ENCODE measurements at regions not wholly inside any gene's neighbourhood (a gene's known extent, or its start where the extent isn't known, plus 50 kb on each side); places are given as distances from the start of the nearest gene placed in this dataset.

- no peaks in the 10 kb centered on the region for H3K27me3 ChIP-seq (ENCODE audit: insufficient read depth, low read length)
- Mint-ChIP-seq H3K27me3 (peaks cover 0 to 1% of the 10 kb centered on the region in 2 donors), H3K4me1 (no peaks in the 10 kb centered on the region), H3K9me3 (peaks cover 0 to 36% (median 25%) of the 10 kb centered on the region in 8 donors), H3K36me3 (peaks cover 0 to 2% of the 10 kb centered on the region in 2 donors), H3K4me3 (no peak overlapping the region), H3K27ac (no peak overlapping the region)
- H3K36me3 ChIP-seq (ENCODE audit: insufficient read depth, low read length), result no peaks in the 10 kb centered on the region
- POLR2A ChIA-PET (ENCODE audit: partially characterized antibody), result no interaction called here
- intact Hi-C loops (cut with micrococcal nuclease), result no loop called here
- no peaks in the 10 kb centered on the region for H3K9me3 ChIP-seq (ENCODE audit: control insufficient read depth in 1 of 2, low read length in 2 of 2)
- CTCF ChIA-PET (ENCODE audit: partially characterized antibody), result no interaction called here
- no peaks in the 10 kb centered on the region for H3K4me1 ChIP-seq (ENCODE audit: insufficient read depth, low read length)
- no peak for DNase-seq
- H3K27ac ChIP-seq (ENCODE audit: low read depth, low read length), result no peak overlapping the region
- no peak overlapping the region for H3K4me3 ChIP-seq (ENCODE audit: low read length in 2 of 2)
Measured at GRCh38 chr10:130857631-130858295, 453.8 kb downstream of the TCERG1L start.

- Histone ChIP-seq H3K27ac (ENCODE audit: low read depth, low read length) (no peak overlapping the region), H3K9me3 (ENCODE audit: control insufficient read depth in 1 of 2, low read length in 2 of 2) (no peaks in the 10 kb centered on the region), H3K4me3 (ENCODE audit: low read length in 2 of 2) (no peak overlapping the region), H3K36me3 (ENCODE audit: insufficient read depth, low read length) (no peaks in the 10 kb centered on the region), H3K4me1 (ENCODE audit: insufficient read depth, low read length) (no peaks in the 10 kb centered on the region), H3K27me3 (ENCODE audit: insufficient read depth, low read length) (no peaks in the 10 kb centered on the region)
- H3K27ac Mint-ChIP-seq, result no peak overlapping the region
- ChIA-PET CTCF (ENCODE audit: partially characterized antibody) (no interaction called here), POLR2A (ENCODE audit: partially characterized antibody) (no interaction called here)
- H3K4me1 Mint-ChIP-seq, result no peaks in the 10 kb centered on the region
- intact Hi-C loops (cut with micrococcal nuclease), result no loop called here
- peaks cover 2 to 28% (median 20%) of the 10 kb centered on the region in 8 donors for H3K9me3 Mint-ChIP-seq
- H3K27me3 Mint-ChIP-seq, result peaks cover 0 to 1% of the 10 kb centered on the region in 2 donors
- no peak for DNase-seq
- no peak overlapping the region for H3K4me3 Mint-ChIP-seq
- peaks cover 0 to 2% of the 10 kb centered on the region in 2 donors for H3K36me3 Mint-ChIP-seq
Measured at GRCh38 chr10:130858626-130859025, 452.9 kb downstream of the TCERG1L start.

GRCh38 chr10:130859427-130859826 lies 452.1 kb downstream of the TCERG1L start:
- ChIA-PET POLR2A (ENCODE audit: partially characterized antibody) (no interaction called here), CTCF (ENCODE audit: partially characterized antibody) (no interaction called here)
- Mint-ChIP-seq H3K36me3 (no peaks in the 10 kb centered on the region), H3K4me1 (no peaks in the 10 kb centered on the region), H3K4me3 (no peak overlapping the region), H3K27me3 (peaks cover 0 to 1% of the 10 kb centered on the region in 2 donors), H3K9me3 (peaks cover 3 to 20% (median 14%) of the 10 kb centered on the region in 8 donors), H3K27ac (no peak overlapping the region)
- Histone ChIP-seq H3K36me3 (ENCODE audit: insufficient read depth, low read length) (no peaks in the 10 kb centered on the region), H3K9me3 (ENCODE audit: control insufficient read depth in 1 of 2, low read length in 2 of 2) (no peaks in the 10 kb centered on the region), H3K27ac (ENCODE audit: low read depth, low read length) (no peak overlapping the region), H3K4me1 (ENCODE audit: insufficient read depth, low read length) (no peaks in the 10 kb centered on the region), H3K27me3 (ENCODE audit: insufficient read depth, low read length) (no peaks in the 10 kb centered on the region), H3K4me3 (ENCODE audit: low read length in 2 of 2) (no peak overlapping the region)
- no peak for DNase-seq
- intact Hi-C loops (cut with micrococcal nuclease), result no loop called here

GRCh38 chr10:130862122-130862521 lies 449.4 kb downstream of the TCERG1L start:
- Histone ChIP-seq H3K36me3 (ENCODE audit: insufficient read depth, low read length) (no peaks in the 10 kb centered on the region), H3K9me3 (ENCODE audit: control insufficient read depth in 1 of 2, low read length in 2 of 2) (no peaks in the 10 kb centered on the region), H3K4me1 (ENCODE audit: insufficient read depth, low read length) (no peaks in the 10 kb centered on the region), H3K27me3 (ENCODE audit: insufficient read depth, low read length) (no peaks in the 10 kb centered on the region), H3K27ac (ENCODE audit: low read depth, low read length) (no peak overlapping the region), H3K4me3 (ENCODE audit: low read length in 2 of 2) (no peak overlapping the region)
- Mint-ChIP-seq H3K27ac (no peak overlapping the region), H3K27me3 (no peaks in the 10 kb centered on the region), H3K4me3 (no peak overlapping the region), H3K4me1 (no peaks in the 10 kb centered on the region), H3K9me3 (peaks cover 0 to 5% (median 3%) of the 10 kb centered on the region in 8 donors), H3K36me3 (no peaks in the 10 kb centered on the region)
- DNase-seq, result no peak
- intact Hi-C loops (cut with micrococcal nuclease), result no loop called here
- POLR2A ChIA-PET (ENCODE audit: partially characterized antibody), result no interaction called here
- CTCF ChIA-PET (ENCODE audit: partially characterized antibody), result no interaction called here

GRCh38 chr10:130862626-130863025 lies 448.9 kb downstream of the TCERG1L start:
- H3K4me1 Mint-ChIP-seq, result no peaks in the 10 kb centered on the region
- peaks cover 0 to 3% (median 2%) of the 10 kb centered on the region in 8 donors for H3K9me3 Mint-ChIP-seq
- H3K27me3 Mint-ChIP-seq, result no peaks in the 10 kb centered on the region
- H3K36me3 ChIP-seq (ENCODE audit: insufficient read depth, low read length), result no peaks in the 10 kb centered on the region
- H3K27me3 ChIP-seq (ENCODE audit: insufficient read depth, low read length), result no peaks in the 10 kb centered on the region
- intact Hi-C loops (cut with micrococcal nuclease), result no loop called here
- CTCF ChIA-PET (ENCODE audit: partially characterized antibody), result no interaction called here
- H3K4me1 ChIP-seq (ENCODE audit: insufficient read depth, low read length), result no peaks in the 10 kb centered on the region
- H3K27ac Mint-ChIP-seq, result no peak overlapping the region
- no peak overlapping the region for H3K4me3 ChIP-seq (ENCODE audit: low read length in 2 of 2)
- POLR2A ChIA-PET (ENCODE audit: partially characterized antibody), result no interaction called here
- no peak overlapping the region for H3K27ac ChIP-seq (ENCODE audit: low read depth, low read length)
- no peak overlapping the region for H3K4me3 Mint-ChIP-seq
- DNase-seq, result no peak
- no peaks in the 10 kb centered on the region for H3K9me3 ChIP-seq (ENCODE audit: control insufficient read depth in 1 of 2, low read length in 2 of 2)
- H3K36me3 Mint-ChIP-seq, result no peaks in the 10 kb centered on the region

GRCh38 chr10:130863044-130863443 lies 448.5 kb downstream of the TCERG1L start:
- no peak overlapping the region for H3K27ac ChIP-seq (ENCODE audit: low read depth, low read length)
- no peak overlapping the region for H3K4me3 Mint-ChIP-seq
- peaks cover 0 to 3% (median under 1%) of the 10 kb centered on the region in 8 donors for H3K9me3 Mint-ChIP-seq
- ChIA-PET POLR2A (ENCODE audit: partially characterized antibody) (no interaction called here), CTCF (ENCODE audit: partially characterized antibody) (no interaction called here)
- H3K36me3 Mint-ChIP-seq, result no peaks in the 10 kb centered on the region
- DNase-seq, result no peak
- H3K4me1 ChIP-seq (ENCODE audit: insufficient read depth, low read length), result no peaks in the 10 kb centered on the region
- intact Hi-C loops (cut with micrococcal nuclease), result no loop called here
- no peak overlapping the region for H3K4me3 ChIP-seq (ENCODE audit: low read length in 2 of 2)
- H3K27me3 ChIP-seq (ENCODE audit: insufficient read depth, low read length), result no peaks in the 10 kb centered on the region
- H3K27ac Mint-ChIP-seq, result no peak overlapping the region
- no peaks in the 10 kb centered on the region for H3K4me1 Mint-ChIP-seq
- H3K9me3 ChIP-seq (ENCODE audit: control insufficient read depth in 1 of 2, low read length in 2 of 2), result no peaks in the 10 kb centered on the region
- no peaks in the 10 kb centered on the region for H3K36me3 ChIP-seq (ENCODE audit: insufficient read depth, low read length)
- no peaks in the 10 kb centered on the region for H3K27me3 Mint-ChIP-seq

- Histone ChIP-seq H3K27ac (ENCODE audit: low read depth, low read length) (no peak overlapping the region), H3K4me1 (ENCODE audit: insufficient read depth, low read length) (no peaks in the 10 kb centered on the region), H3K4me3 (ENCODE audit: low read length in 2 of 2) (no peak overlapping the region), H3K27me3 (ENCODE audit: insufficient read depth, low read length) (no peaks in the 10 kb centered on the region), H3K36me3 (ENCODE audit: insufficient read depth, low read length) (no peaks in the 10 kb centered on the region), H3K9me3 (ENCODE audit: control insufficient read depth in 1 of 2, low read length in 2 of 2) (no peaks in the 10 kb centered on the region)
- peaks cover 0 to 1% of the 10 kb centered on the region in 2 donors for H3K27me3 Mint-ChIP-seq
- no peak overlapping the region for H3K4me3 Mint-ChIP-seq
- H3K27ac Mint-ChIP-seq, result no peak overlapping the region
- no peaks in the 10 kb centered on the region for H3K4me1 Mint-ChIP-seq
- intact Hi-C loops (cut with micrococcal nuclease), result no loop called here
- H3K36me3 Mint-ChIP-seq, result no peaks in the 10 kb centered on the region
- DNase-seq, result no peak
- ChIA-PET CTCF (ENCODE audit: partially characterized antibody) (no interaction called here), POLR2A (ENCODE audit: partially characterized antibody) (no interaction called here)
- peaks cover 0 to 4% (median 2%) of the 10 kb centered on the region in 8 donors for H3K9me3 Mint-ChIP-seq
Measured at GRCh38 chr10:130864961-130865818, 446.3 kb downstream of the TCERG1L start.

Measured in CD4-positive, alpha-beta memory T cell (primary cell).